GM19351 (cell line): ENCODE measurements at regions not wholly inside any gene's neighbourhood (a gene's known extent, or its start where the extent isn't known, plus 50 kb on each side); places are given as distances from the start of the nearest gene placed in this dataset.

ENCODE experiments used
- ATAC-seq: cut with Tn5 transposase; IDR thresholded peaks from one replicate; pipeline ENCODE4 v1.9.1; 2021; ENCODE audit warnings: mild to moderate bottlenecking, moderate library complexity; ENCODE audit not compliant: unreplicated experiment

DNA sequence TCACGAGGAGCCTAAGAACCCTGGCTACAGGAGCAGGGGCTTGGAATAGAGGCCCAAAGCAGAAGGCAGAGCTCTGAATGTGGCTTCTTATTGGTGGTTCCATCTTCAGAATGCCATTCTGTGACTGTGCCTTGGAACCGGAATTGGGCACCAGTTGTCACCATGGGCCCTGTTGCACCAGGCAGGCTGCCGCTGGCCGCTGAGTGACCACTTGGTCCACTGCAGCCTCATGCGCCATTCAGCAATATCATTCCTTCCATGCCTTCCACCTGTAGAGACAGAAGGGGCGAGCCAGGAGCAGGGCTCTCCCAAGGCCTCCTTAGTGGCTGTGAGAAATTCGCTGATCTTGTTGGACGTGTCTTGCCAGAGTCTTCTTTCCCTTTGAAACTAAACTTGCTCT lies 270.3 kb upstream of the CHD6 start:
- no peak for ATAC-seq

DNA sequence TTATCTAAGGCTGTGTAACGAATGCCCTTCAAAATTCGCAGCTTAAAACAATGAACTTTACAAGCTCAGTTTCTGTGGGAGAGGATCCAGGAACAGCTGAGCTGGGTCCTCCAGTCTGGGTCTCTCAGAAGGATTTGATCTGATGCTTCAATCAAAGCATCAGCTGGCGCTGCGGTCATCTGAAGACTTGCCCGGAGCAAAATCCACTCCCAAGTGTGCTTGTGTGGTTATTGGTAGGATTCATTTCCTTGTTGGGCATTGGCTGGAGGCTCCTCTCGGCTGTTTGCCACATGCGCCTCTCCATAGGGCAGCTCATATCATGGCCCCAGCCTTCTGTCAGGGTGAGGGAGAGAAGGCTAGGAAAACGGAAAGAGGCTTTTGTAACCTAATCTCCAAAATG lies 269.3 kb upstream of the CHD6 start:
- ATAC-seq = no peak

DNA sequence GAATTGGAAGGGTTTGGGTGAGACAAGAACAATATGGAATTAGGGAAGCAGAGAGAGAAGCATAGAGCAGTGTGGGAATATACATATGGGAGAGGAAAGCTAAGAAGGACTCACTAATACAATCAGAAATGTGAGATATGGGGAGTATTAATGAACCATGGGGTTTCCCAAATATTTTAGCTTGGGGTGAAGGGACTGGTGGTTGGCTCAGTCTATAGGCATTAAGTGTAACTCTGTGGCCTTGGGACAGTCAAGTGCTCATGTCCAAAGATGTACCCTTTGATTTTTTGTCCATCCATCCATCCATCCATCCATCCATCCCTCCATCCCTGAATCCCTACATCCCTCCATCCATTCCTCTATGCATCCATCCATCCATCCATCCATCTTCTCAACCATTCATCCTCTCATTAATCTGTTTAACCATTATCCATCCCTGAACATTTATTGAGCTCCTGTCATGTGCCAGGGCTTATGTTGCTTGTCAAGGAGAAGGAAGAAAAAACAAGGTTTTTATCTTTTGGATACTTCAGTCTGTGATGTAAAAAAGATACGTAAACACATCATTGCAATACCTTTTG lies 263.4 kb upstream of the CHD6 start:
- no peak for ATAC-seq

DNA sequence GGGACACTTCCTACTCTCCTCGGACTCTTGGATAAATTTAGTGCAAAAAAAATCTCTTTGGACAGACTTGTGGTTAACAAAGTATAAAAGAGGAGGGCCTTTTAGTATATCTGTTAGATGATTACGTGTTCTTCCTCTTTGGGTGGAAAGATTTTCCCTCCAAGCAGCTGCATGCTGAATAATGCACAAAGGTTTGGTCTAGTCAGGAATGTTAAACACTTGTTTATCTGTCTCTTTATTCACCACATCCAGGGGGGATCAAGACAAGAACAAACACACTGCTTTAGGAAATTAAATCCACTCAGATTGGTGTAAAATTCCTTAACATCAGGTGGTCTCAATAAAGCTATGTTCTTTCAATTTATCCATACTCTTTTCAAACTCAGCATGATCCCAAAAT lies 260.9 kb upstream of the CHD6 start:
- no peak for ATAC-seq

DNA sequence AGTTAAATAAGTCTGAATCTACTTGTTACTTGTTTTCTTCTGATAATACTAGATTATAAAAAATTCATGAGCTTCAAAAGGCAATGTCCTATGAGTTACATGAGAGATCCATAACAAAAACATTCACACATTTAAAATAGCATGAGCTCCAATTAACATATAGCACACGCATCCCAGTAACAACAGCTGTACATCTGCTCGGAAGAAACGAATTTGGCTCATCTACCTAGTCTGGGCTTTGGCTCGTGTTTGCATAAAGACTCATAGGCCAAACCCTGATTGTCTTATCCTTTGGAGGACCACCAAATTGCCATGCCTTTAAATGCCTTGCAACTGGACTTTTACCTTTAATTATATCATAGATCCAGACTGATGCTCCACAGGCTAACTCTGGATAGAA lies 259.7 kb upstream of the CHD6 start:
- ATAC-seq = no peak

DNA sequence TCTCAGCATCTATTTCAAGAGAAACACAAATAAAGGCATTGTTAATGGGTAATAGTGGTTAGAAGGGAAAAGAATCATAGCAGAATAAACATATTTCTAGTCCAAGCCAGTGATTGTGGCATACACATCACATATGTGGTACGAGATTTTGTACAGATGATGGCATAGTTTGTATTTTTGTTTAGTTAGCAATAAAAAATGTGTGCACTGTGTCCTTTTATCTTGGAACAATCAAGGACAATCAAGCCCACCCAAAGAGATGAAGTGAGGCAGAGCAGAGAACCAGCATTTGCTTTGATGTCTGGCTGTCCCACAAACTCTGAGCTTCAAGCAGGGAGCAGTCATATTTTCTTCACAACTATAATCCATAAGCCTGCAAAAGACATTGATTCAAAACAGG lies 256.5 kb upstream of the CHD6 start:
- no peak for ATAC-seq

DNA sequence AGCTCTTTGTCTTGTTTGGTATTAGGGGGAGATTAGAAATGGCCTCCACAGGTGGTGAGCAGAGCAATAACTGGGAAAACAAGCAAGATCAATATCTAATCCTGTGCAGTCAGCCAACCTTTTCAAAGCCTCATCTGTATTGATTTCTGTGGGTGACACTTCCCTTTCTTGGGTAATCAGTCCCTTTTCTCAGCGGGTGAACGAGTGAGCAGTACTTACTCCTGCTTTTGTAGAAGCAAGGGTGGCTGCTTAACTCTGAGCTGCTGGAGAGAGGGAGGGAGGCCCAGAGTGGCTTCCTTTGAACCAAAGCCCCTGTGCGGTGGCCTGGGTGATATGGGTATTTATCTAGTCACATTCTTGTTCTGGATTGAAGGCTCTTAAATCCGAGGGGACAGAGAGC lies 254.8 kb upstream of the CHD6 start:
- ATAC-seq = no peak

DNA sequence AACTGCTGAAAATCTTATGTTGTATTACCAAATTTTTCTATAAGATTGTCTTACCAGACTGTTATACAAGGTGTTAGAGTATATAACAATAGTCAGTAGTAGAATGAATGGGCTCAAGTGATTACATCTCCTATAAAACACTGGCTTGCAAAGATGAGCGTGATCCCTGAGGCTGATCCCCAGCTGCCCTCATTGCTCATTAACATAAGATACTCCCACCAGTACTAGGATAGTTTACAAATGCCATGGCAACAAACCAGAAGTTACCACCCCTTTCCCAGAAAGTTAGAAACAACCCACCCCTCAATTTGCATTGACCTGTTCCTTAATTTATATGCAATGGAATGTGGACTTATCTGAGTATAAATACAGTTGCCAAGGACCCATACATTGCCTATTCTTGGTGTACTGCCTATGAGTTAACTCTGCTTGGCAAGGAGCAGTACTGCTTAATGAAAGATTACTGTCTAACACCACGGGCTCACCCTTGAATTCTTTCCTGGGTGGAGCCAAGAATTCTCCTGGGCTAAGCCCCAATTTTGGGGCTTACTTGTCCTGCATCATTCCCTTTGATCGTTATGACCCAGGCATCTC lies 252.8 kb upstream of the CHD6 start:
- no peak for ATAC-seq

DNA sequence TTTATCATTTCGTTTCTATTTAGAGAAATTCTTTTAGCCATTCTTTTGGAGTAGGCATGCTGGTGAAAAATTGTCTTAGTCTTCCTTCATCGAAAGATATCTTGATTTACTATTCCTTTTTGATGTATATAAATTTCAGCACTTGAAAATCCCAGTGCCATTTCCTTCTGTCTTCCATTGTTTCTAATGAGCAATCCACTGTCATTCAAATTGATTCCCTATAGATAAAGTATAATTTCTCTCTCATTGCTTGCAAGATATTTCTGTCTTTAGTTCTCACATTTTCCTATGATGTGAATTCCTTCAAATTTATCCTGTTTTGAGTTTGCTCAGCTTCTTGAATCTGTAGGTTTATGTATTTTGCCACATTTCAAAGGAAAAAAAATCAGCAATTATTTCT lies 251.1 kb upstream of the CHD6 start:
- no peak for ATAC-seq

DNA sequence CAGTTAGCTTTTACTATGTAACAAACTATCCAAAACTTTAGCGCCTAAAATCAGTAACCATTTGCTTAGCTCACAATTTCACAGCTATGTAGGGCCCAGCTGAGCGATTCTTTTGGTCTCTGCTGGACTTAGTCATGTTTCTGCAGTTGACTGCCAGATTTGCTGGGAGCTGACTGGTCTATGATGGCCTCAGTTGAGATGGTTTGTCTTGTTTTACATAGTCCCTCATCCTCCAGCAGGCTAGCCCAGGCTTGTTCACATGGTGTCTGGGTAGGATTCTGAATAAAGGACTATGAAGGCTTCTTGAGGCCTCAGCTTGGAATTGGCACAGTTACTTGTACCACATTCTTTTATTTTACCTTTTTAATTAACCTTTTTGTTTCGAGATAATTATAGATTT lies 247.8 kb upstream of the CHD6 start:
- ATAC-seq = no peak

DNA sequence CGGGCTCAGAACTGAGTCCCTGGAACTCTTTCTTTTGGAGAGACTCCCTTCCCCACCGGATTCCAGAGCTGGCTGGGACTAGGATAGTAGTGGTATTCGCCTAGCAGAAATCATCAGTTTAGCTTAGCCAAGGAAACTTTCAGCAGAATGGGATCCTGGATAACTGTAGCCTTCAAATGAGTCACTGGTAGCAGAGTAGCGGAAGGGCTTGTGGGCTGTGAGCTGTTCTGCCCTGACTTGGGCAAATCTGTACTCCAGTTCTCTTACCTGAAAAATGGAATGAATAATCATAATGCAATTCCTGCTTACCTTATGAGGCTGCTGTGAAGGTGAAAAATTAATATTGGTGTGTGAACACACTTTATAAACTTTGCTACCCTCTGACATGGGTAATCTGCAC lies 244.3 kb upstream of the CHD6 start:
- ATAC-seq = no peak

DNA sequence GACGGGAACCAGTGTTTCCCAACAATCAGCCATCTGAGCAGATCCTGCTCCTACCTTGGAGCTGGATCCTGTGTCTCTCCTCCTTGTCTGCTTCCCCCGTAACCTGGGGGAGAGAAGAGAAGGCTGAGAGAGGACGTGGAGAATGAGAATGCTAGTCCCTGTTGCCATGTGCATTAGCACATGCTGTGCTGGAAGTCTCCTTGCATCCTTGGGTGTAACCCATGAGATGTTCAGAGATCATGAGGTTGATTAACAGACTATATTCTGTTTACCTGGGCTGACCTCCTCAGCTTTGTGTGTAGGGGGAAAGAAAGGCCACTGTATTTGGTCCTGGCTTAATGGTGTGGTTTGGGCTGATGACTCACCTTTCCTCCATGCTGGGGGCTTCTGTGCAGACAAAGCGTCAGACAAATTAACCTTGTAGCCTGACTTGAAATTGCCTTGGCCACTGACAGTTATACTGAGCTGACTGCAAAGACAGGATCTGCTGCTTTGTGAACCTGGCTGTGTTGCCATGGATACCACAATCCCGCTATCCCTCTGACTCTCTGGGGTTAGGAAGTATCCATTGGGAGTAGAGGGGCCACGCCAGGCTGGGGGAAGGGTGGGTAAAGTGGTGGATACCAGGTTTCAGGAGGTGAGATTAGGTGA lies 243.7 kb upstream of the CHD6 start:
- no peak for ATAC-seq

DNA sequence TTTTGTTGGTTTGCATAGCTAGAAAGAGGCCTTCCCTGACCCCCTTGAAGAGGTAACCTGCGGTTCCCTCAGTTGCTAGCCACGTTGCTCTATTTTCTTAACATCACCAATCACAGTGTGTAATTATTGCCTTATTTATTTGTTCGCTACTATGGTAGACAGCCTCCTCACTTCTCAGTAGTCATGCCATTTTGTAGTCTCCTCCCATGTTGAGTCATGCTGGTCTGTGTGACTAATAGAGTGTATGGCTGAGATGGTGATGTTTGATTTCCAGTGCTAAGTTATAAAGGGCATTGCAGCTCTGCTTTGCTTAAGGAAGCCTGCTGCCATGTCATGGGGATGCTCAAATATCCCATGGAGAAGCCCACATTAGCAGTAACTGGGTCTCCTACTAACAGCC lies 236.6 kb upstream of the CHD6 start:
- ATAC-seq = no peak

DNA sequence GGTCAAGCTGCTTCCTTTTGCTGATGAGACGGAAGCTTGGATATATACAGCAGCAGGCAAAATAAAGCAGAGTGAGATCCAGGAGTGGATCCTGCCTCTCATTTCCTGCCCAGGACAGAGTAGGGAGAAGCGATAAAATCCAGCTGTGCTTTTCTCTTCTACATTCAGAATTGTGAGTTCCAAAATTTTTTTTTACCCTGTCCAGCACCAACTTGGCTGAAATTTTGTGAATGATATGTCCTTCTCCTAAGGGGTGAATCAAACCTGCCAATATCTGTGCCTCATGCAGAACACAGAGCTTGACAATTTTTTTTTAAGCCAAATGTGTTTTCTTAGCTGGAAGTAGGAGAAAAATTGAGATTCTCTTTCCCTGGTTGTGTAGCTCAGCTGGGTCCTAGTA lies 235.6 kb upstream of the CHD6 start:
- no peak for ATAC-seq

DNA sequence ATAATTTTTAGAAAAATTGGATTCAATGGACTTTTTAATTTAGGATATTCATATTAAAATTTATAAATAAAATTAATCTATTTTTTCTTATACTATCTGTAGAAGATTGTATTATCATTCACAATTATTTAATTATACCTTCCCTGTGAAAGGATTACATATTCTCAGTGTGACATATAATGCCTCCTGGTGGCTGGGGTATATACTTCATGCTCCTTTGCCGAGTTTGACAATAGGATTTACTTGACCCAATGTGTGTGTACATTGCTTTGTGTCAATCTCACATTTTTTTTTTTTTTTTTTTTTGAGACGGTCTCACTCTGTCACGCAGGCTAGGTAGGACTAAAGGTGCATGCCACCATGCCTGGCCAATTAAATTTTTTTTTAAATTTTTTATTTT lies 230.0 kb upstream of the CHD6 start:
- ATAC-seq = no peak

DNA sequence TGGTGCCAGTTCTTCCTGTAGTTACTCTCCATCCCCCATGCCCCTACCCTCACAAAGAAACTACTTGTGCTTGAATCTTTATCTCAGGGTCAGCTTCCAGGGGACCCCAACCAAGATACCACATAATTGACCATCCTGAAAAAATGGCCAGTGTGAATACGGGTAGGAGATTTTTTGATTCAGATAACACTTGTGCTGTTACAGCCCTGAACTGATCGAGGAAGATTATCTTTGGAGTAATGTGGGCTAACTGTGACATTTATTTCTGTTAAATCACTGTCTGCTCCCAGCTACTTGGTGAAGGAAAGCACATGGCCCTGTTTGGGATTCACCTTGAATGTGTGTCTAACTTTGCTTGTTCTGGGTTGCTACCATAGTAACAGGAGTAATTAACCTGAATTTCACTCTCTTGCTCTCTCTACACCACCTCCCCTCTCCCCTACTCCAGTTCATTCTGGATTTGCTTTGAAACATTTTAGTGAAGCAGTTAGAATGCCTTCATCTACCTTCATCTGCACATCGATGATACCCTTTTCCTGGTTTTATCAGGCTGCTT lies 219.6 kb upstream of the CHD6 start:
- no peak for ATAC-seq

DNA sequence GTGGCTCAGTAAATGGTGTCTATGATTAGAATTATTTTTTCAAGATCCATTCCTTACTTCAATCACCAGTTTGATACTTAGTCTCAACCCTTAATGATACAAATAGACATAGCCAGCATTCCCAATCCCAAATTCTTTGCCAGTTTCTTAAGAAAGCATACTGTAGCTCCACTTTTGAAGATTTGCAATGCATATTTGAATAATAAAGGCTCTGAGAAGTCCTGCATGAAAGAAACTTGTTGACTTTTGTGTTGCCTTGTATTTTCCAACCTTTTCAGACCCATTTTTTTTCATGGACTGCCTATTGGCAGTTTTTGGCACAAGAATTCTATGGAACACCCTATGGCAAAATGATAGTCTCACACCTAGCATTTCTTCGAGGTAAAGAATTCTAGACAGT lies 215.6 kb upstream of the CHD6 start:
- ATAC-seq = no peak

DNA sequence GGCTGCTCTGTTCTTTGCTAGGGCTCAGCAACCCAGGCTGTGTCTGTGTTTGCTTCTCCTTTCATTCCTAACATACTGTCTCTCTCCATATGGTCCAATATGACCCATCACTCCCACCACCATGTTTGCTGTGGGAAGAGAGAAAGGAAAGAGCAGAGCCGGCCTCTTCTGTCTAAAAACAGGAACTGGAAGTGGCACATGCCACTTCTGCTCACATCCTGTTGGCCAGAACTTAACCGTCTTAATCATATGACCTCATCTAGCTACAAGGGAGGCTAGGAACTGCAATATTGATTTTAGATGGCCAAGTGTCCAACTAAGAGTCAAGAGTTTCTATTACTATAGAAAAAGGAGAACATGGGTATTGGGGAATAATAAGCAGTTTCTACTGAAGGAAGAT lies 212.5 kb upstream of the CHD6 start:
- ATAC-seq = no peak

DNA sequence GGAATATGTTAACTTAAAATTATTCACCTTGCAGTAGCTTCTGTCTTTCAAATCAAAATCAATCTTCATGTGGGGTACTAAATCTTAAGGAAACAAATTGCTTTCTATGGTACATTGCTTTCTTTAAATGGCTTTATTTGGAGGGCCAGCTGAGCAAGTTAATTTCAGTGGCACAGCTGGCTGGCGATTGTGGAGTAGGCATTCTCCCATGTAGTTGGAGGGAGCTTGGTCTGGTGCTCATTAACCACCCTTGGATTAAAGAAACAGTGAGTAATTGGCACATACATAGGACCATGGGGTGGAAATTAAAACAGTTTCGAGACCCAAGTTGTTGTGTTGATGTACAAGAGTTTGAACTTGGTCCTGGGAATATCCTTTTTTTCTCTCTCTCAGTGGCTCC lies 201.3 kb upstream of the CHD6 start:
- ATAC-seq = no peak

DNA sequence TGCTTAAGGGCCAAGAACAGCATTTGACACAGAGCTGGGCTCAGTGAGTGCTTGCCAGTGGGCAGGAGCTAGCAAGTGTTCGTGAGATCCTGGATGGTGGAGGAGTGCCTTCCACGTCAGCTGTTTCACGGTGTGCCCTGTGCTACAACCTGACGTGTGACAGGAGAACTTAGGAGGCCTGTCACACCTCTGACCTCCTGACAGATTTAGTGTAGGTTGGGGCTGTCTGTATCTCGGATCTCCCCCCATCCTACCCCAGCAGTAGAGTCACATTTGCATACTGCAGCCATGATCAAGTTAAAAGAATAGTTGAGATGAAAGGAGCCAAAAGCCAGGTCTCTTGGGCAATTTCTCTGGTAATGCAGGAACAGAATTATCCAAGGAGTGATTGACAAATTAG lies 200.8 kb upstream of the CHD6 start:
- ATAC-seq = no peak

DNA sequence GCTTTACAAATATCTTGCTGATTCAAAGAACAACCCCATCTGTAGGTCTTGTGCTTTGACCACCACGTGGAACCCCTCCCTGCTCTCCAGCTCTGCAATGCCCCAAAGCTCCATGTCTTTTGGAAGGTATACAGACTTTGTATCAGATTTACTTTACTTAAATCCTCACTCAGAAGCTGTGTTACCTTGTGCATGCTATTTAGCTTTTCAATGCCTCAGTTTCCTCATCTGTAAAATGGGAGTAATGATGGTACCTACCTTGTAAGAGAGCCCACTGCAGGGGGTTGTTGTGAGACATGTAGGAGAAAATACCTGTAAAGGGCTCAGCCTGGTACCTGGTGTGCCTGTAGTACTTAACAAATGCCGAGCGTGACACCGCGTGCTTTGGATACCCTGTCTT lies 200.2 kb upstream of the CHD6 start:
- ATAC-seq = no peak

DNA sequence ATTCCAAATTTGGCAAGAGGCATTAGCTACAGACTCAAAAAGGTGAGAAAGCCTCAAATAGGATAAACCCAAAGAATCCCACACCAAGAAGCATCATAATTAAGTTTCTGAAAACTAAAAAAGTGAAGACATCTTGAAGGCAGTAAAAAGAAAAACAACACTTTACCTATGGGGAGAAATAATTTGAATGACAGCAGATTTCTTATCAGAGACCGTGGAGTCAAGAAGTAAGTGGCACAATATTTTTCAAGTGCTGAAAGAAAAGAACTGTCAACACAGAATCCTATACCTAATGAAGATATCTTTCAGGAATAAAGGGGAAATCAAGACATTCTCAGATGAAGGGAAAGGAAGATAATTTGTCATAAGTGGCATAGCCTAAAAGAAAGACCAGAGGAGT lies 193.3 kb upstream of the CHD6 start:
- no peak for ATAC-seq

DNA sequence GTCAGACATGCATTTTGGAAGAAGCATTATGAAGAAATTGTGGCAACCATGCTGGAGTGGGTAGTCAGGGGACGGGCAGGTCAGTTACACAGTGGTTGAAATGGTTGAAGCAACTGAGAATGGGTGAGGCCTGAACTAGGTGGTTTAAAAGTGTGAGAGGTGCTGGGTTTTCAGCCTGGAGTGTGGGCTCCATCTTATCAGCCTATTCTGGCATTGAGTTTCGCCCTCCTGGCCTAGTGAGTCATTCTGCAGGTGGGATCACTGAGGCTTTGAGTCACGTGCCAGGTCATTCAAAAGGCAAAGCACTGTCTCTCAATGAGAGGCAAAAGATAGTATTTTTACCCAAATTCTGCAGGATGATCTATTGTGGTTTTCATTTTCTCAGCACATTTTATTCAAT lies 181.9 kb upstream of the CHD6 start:
- no peak for ATAC-seq
